ENCODE measurements at regions not wholly inside any gene's neighbourhood (a gene's known extent, or its start where the extent isn't known, plus 50 kb on each side); places are given as distances from the start of the nearest gene placed in this dataset.

GRCh38 chr2:16615687-16616615, 49.7 kb downstream of the CYRIA start:
- DNase-seq: no peak

GRCh38 chr2:16615246-16615645, 50.4 kb downstream of the CYRIA start:
- DNase-seq: no peak

GRCh38 chr2:16614314-16614860, 51.2 kb downstream of the CYRIA start:
- DNase-seq: peak; percentile 77

GRCh38 chr2:16613539-16614011, 52.1 kb downstream of the CYRIA start:
- DNase-seq: peak; percentile 42

GRCh38 chr2:16612490-16612889, 53.1 kb downstream of the CYRIA start:
- DNase-seq: no peak

- DNase-seq: no peak
These were observed 55.8 kb downstream of the CYRIA start for GRCh38 chr2:16609786-16610185.

- DNase-seq: peak; percentile 51
These were observed 56.7 kb downstream of the CYRIA start for GRCh38 chr2:16608661-16609643.

- DNase-seq: no peak
These were observed 58.3 kb downstream of the CYRIA start for GRCh38 chr2:16607301-16607700.

GRCh38 chr2:16604236-16604635, 61.4 kb downstream of the CYRIA start:
- DNase-seq: no peak

- no peak for DNase-seq
These were observed 74.2 kb downstream of the CYRIA start for GRCh38 chr2:16591370-16591933.

- DNase-seq: no peak
These were observed 76.2 kb downstream of the CYRIA start for GRCh38 chr2:16589465-16589864.

- no peak for DNase-seq
These were observed 77.1 kb downstream of the CYRIA start for GRCh38 chr2:16588565-16588964.

- no peak for DNase-seq
These were observed 78.0 kb downstream of the CYRIA start for GRCh38 chr2:16587601-16588000.

GRCh38 chr2:16584824-16585540, 80.7 kb downstream of the CYRIA start:
- DNase-seq: no peak

GRCh38 chr2:16584084-16584483, 81.5 kb downstream of the CYRIA start:
- no peak for DNase-seq

- no peak for DNase-seq
These were observed 84.4 kb downstream of the CYRIA start for GRCh38 chr2:16581241-16581640.

- DNase-seq: no peak
These were observed 87.6 kb downstream of the CYRIA start for GRCh38 chr2:16578081-16578480.

GRCh38 chr2:16570516-16570915, 95.1 kb downstream of the CYRIA start:
- DNase-seq: no peak

GRCh38 chr2:16568998-16569784, 96.4 kb downstream of the CYRIA start:
- DNase-seq: no peak

- no peak for DNase-seq
These were observed 98.9 kb downstream of the CYRIA start for GRCh38 chr2:16566701-16567100.

GRCh38 chr2:16565481-16565880, 100.2 kb downstream of the CYRIA start:
- no peak for DNase-seq

All from NCI-H1105 (cell line).